ENCODE measurements at regions not wholly inside any gene's neighbourhood (a gene's known extent, or its start where the extent isn't known, plus 50 kb on each side); places are given as distances from the start of the nearest gene placed in this dataset.

DNA sequence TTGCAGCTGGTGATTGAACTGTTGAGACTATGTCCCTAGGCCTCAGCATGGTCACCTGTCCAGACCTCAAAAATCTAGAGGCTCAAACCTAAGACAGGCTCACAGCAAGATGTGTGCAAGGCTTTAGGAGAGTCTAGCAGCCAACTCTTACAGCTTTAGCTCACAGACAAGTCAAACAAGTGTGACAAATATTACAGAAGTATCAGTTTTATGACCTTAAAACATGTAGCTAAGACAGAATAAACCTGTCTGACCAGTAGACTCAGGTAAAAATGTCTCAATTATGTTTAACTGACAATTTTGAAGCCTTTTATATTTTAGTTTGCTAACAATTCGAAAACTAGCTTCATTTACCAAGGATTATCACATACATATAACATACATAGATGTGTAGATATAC is 80.0 kb upstream of the HTATIP2 start:
- Histone ChIP-seq H3K36me3 (ENCODE audit: control insufficient read depth in 4 of 4, insufficient read depth in 3 of 4, low read depth in 1 of 4, low read length in 3 of 4) (no peaks in the 10 kb centered on the region), H3K27me3 (ENCODE audit: control insufficient read depth in 4 of 4, insufficient read depth in 4 of 4, low read length in 3 of 4) (peaks cover 0 to 9% (median under 1%) of the 10 kb centered on the region in 4 donors), H3K27ac (ENCODE audit: low read depth in 1 of 2, low read length in 2 of 2) (no peak overlapping the region), H3K9ac (ENCODE audit: low read depth in 1 of 2, low read length in 2 of 2) (no peak overlapping the region), H3K9me3 (ENCODE audit: control insufficient read depth in 4 of 4, low read length in 3 of 4) (no peaks in the 10 kb centered on the region), H3K4me3 (ENCODE audit: low read depth in 1 of 3, low read length in 3 of 3) (no peak overlapping the region), H3K4me1 (ENCODE audit: control insufficient read depth in 4 of 4, insufficient read depth in 4 of 4, low read length in 3 of 4) (no peaks in the 10 kb centered on the region)
- TF ChIP-seq HNF4A (conservative IDR thresholded peaks at IDR 0.05), result no peak
- no peak for TF ChIP-seq GABPA (IDR thresholded peaks at IDR 0.05 in 1 of 2, conservative IDR thresholded peaks at IDR 0.05 in 1 of 2)
- TF ChIP-seq, protein P1, sequence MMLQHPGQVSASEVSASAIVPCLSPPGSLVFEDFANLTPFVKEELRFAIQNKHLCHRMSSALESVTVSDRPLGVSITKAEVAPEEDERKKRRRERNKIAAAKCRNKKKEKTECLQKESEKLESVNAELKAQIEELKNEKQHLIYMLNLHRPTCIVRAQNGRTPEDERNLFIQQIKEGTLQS (IDR thresholded peaks at IDR 0.05), result no peak
- no peak for TF ChIP-seq FOXA2 (IDR thresholded peaks at IDR 0.05)
- TF ChIP-seq JUND (IDR thresholded peaks at IDR 0.05), result no peak
- TF ChIP-seq, protein P2, sequence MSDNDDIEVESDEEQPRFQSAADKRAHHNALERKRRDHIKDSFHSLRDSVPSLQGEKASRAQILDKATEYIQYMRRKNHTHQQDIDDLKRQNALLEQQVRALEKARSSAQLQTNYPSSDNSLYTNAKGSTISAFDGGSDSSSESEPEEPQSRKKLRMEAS (IDR thresholded peaks at IDR 0.05), result no peak
- TF ChIP-seq SP1 (IDR thresholded peaks at IDR 0.05), result no peak
- TF ChIP-seq YY1 (IDR thresholded peaks at IDR 0.05), result no peak
- no peak for TF ChIP-seq TAF1 (conservative IDR thresholded peaks at IDR 0.05)
- TF ChIP-seq, protein P3, sequence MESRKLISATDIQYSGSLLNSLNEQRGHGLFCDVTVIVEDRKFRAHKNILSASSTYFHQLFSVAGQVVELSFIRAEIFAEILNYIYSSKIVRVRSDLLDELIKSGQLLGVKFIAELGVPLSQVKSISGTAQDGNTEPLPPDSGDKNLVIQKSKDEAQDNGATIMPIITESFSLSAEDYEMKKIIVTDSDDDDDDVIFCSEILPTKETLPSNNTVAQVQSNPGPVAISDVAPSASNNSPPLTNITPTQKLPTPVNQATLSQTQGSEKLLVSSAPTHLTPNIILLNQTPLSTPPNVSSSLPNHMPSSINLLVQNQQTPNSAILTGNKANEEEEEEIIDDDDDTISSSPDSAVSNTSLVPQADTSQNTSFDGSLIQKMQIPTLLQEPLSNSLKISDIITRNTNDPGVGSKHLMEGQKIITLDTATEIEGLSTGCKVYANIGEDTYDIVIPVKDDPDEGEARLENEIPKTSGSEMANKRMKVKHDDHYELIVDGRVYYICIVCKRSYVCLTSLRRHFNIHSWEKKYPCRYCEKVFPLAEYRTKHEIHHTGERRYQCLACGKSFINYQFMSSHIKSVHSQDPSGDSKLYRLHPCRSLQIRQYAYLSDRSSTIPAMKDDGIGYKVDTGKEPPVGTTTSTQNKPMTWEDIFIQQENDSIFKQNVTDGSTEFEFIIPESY (IDR thresholded peaks at IDR 0.05), result no peak
- no peak for DNase-seq (ENCODE audit: low spot score)
- WGBS, result 55% methylated on average over 1 of the region's 1 CpG

DNA sequence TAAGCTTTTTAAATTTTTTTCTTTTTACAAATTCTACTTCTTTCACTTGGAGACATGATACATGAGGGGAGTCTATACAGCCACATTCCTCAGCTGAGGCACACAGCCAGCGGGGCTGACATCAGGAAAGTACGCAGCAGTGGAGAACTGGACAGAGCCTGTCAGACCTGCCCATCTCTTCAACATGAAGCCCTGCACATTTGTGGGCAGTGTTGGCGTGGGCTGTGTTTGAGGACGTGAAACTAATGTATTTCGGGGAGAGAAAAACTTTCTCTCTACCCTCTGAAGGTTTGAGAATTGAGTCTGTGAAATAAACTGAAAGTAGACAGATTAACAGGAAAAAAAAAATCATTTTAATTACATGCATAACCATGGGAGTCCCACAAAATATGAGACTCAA is 84.8 kb upstream of the HTATIP2 start:
- WGBS, result 73% methylated on average over 5 of the region's 5 CpGs
- DNase-seq (ENCODE audit: low spot score), result no peak
- H3K36me3 ChIP-seq (ENCODE audit: control insufficient read depth in 4 of 4, insufficient read depth in 3 of 4, low read depth in 1 of 4, low read length in 3 of 4), result no peaks in the 10 kb centered on the region
- no peak overlapping the region for H3K4me3 ChIP-seq (ENCODE audit: low read depth in 1 of 3, low read length in 3 of 3)
- no peaks in the 10 kb centered on the region for H3K4me1 ChIP-seq (ENCODE audit: control insufficient read depth in 4 of 4, insufficient read depth in 4 of 4, low read length in 3 of 4)
- no peak overlapping the region for H3K27ac ChIP-seq (ENCODE audit: low read depth in 1 of 2, low read length in 2 of 2)
- TF ChIP-seq SP1 (IDR thresholded peaks at IDR 0.05) (no peak), RAD21 (IDR thresholded peaks at IDR 0.05) (no peak), GABPA (IDR thresholded peaks at IDR 0.05 in 1 of 2, conservative IDR thresholded peaks at IDR 0.05 in 1 of 2) (no peak), HNF4A (conservative IDR thresholded peaks at IDR 0.05) (no peak), JUND (IDR thresholded peaks at IDR 0.05) (no peak)
- TF ChIP-seq, protein P3 (IDR thresholded peaks at IDR 0.05), result no peak
- TF ChIP-seq, protein P2 (IDR thresholded peaks at IDR 0.05), result no peak
- no peak overlapping the region for H3K9ac ChIP-seq (ENCODE audit: low read depth in 1 of 2, low read length in 2 of 2)
- H3K9me3 ChIP-seq (ENCODE audit: control insufficient read depth in 4 of 4, low read length in 3 of 4), result no peaks in the 10 kb centered on the region
- H3K27me3 ChIP-seq (ENCODE audit: control insufficient read depth in 4 of 4, insufficient read depth in 4 of 4, low read length in 3 of 4), result peaks cover 0 to 9% (median under 1%) of the 10 kb centered on the region in 4 donors

DNA sequence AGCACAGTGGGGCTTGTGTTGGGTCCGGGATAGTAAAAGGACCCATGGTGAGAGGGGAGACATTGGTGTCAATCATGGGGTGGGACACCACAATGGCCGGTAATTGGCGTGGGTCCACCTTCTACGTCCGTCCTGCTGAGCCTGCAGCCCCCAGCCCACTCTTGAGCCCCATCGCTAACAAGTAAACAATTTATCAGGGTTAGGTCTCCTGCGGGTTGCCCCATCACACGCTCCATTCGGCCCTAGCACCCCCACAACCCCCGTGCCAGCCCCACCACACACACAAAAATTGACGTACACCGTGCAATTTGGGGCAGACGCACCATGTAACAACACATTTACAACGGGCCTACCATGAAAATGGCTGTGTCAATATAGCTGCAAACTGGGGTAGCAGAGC is 86.5 kb upstream of the HTATIP2 start:
- H3K27me3 ChIP-seq (ENCODE audit: control insufficient read depth in 4 of 4, insufficient read depth in 4 of 4, low read length in 3 of 4), result peaks cover 0 to 9% (median under 1%) of the 10 kb centered on the region in 4 donors
- H3K4me1 ChIP-seq (ENCODE audit: control insufficient read depth in 4 of 4, insufficient read depth in 4 of 4, low read length in 3 of 4), result no peaks in the 10 kb centered on the region
- DNase-seq (ENCODE audit: low spot score), result no peak
- H3K9ac ChIP-seq (ENCODE audit: low read depth in 1 of 2, low read length in 2 of 2), result no peak overlapping the region
- H3K9me3 ChIP-seq (ENCODE audit: control insufficient read depth in 4 of 4, low read length in 3 of 4), result no peaks in the 10 kb centered on the region
- no peaks in the 10 kb centered on the region for H3K36me3 ChIP-seq (ENCODE audit: control insufficient read depth in 4 of 4, insufficient read depth in 3 of 4, low read depth in 1 of 4, low read length in 3 of 4)
- H3K27ac ChIP-seq (ENCODE audit: low read depth in 1 of 2, low read length in 2 of 2), result no peak overlapping the region
- 73% methylated on average over 14 of the region's 14 CpGs for WGBS
- no peak overlapping the region for H3K4me3 ChIP-seq (ENCODE audit: low read depth in 1 of 3, low read length in 3 of 3)
- TF ChIP-seq HNF4A (conservative IDR thresholded peaks at IDR 0.05) (no peak), EGR1 (IDR thresholded peaks at IDR 0.05; ENCODE audit: low read depth in 2 of 2) (no peak), NR2F2 (IDR thresholded peaks at IDR 0.05) (no peak), FOXA2 (IDR thresholded peaks at IDR 0.05) (no peak), RAD21 (IDR thresholded peaks at IDR 0.05) (no peak), TAF1 (conservative IDR thresholded peaks at IDR 0.05) (no peak), RXRA (IDR thresholded peaks at IDR 0.05) (no peak), YY1 (IDR thresholded peaks at IDR 0.05) (no peak), HNF4G (IDR thresholded peaks at IDR 0.05) (no peak), FOXA1 (IDR thresholded peaks at IDR 0.05) (no peak), JUND (IDR thresholded peaks at IDR 0.05) (no peak), SP1 (IDR thresholded peaks at IDR 0.05) (no peak)
- TF ChIP-seq, protein P3 (IDR thresholded peaks at IDR 0.05), result no peak
- TF ChIP-seq, protein P1 (IDR thresholded peaks at IDR 0.05), result no peak
- TF ChIP-seq, protein P2 (IDR thresholded peaks at IDR 0.05), result no peak
- TF ChIP-seq, protein P4, sequence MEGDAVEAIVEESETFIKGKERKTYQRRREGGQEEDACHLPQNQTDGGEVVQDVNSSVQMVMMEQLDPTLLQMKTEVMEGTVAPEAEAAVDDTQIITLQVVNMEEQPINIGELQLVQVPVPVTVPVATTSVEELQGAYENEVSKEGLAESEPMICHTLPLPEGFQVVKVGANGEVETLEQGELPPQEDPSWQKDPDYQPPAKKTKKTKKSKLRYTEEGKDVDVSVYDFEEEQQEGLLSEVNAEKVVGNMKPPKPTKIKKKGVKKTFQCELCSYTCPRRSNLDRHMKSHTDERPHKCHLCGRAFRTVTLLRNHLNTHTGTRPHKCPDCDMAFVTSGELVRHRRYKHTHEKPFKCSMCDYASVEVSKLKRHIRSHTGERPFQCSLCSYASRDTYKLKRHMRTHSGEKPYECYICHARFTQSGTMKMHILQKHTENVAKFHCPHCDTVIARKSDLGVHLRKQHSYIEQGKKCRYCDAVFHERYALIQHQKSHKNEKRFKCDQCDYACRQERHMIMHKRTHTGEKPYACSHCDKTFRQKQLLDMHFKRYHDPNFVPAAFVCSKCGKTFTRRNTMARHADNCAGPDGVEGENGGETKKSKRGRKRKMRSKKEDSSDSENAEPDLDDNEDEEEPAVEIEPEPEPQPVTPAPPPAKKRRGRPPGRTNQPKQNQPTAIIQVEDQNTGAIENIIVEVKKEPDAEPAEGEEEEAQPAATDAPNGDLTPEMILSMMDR (IDR thresholded peaks at IDR 0.05; ENCODE audit: low read depth, low read length, missing input control), result no peak

Data from liver (tissue), 8 donors.